Activated T-helper 2 cell treated with anti-CD3 and anti-CD28 coated beads, Interferon-gamma antibody, Interleukin-2, Interleukin-4, amounts not matched to agents 10 μg/mL and 5 μg/mL and 100 μg/mL, durations not matched to agents 14 hours and 24 hours and 36 hours (primary cell): ENCODE measurements at regions not wholly inside any gene's neighbourhood (a gene's known extent, or its start where the extent isn't known, plus 50 kb on each side); places are given as distances from the start of the nearest gene placed in this dataset.
A peak's percentile ranks its signal among the peaks of the same experiment; 100 is the strongest.

Source experiments
- DNase-seq: peaks from one replicate; pipeline ENCODE4 v3.0.0; 2021; ENCODE audit warnings: low spot score
- H3K27ac Mint-ChIP-seq: one replicate; pipeline ENCODE4 v1.8.0; 2021; ENCODE audit warnings: mixed read lengths
- H3K27me3 Mint-ChIP-seq: one replicate; pipeline ENCODE4 v1.8.0; 2021; ENCODE audit warnings: low read depth, mixed read lengths
- H3K36me3 Mint-ChIP-seq: one replicate; pipeline ENCODE4 v1.8.0; 2021; ENCODE audit warnings: low read depth, mixed read lengths
- H3K4me1 Mint-ChIP-seq: one replicate; pipeline ENCODE4 v1.8.0; 2021; ENCODE audit warnings: low read depth, mixed read lengths
- H3K4me3 Mint-ChIP-seq: one replicate; pipeline ENCODE4 v1.8.0; 2021; ENCODE audit warnings: low read depth, mild to moderate bottlenecking, moderate library complexity, mixed read lengths
- H3K9me3 Mint-ChIP-seq: one replicate; pipeline ENCODE4 v1.8.0; 2021; ENCODE audit warnings: mixed read lengths
- intact Hi-C: fragments of 100-400 bp; cut with micrococcal nuclease; formaldehyde crosslinking; loops from one replicate; pipeline ENCODE4 v1.15.1; 2023

- no peak overlapping the region for H3K4me3 Mint-ChIP-seq
- DNase-seq, result no peak
- intact Hi-C loops, result no loop called here
- H3K36me3 Mint-ChIP-seq, result no peaks in the 10 kb centered on the region
- no peaks in the 10 kb centered on the region for H3K4me1 Mint-ChIP-seq
- H3K9me3 Mint-ChIP-seq, result no peaks in the 10 kb centered on the region
- no peak overlapping the region for H3K27ac Mint-ChIP-seq
- peaks cover 11% of the 10 kb centered on the region for H3K27me3 Mint-ChIP-seq
Measured at GRCh38 chr21:35843911-35844667, 216.2 kb downstream of the SETD4 start.

GRCh38 chr21:35840949-35841348, 219.4 kb downstream of the SETD4 start:
- no peak overlapping the region for H3K27ac Mint-ChIP-seq
- peaks cover 11% of the 10 kb centered on the region for H3K27me3 Mint-ChIP-seq
- H3K9me3 Mint-ChIP-seq, result no peaks in the 10 kb centered on the region
- intact Hi-C loops, result loop anchor here (1.0 to 2.0 kb wide), 2 partner anchors 1096 to 1148 kb away; no protein-coding TSS in a partner anchor
- no peaks in the 10 kb centered on the region for H3K4me1 Mint-ChIP-seq
- no peaks in the 10 kb centered on the region for H3K36me3 Mint-ChIP-seq
- H3K4me3 Mint-ChIP-seq, result no peak overlapping the region
- no peak for DNase-seq

- Mint-ChIP-seq H3K36me3 (no peaks in the 10 kb centered on the region), H3K27ac (no peak overlapping the region), H3K9me3 (no peaks in the 10 kb centered on the region), H3K27me3 (peaks cover 8% of the 10 kb centered on the region), H3K4me3 (no peak overlapping the region), H3K4me1 (no peaks in the 10 kb centered on the region)
- peak; percentile 23 for DNase-seq
- intact Hi-C loops, result loop anchor here (1.0 to 2.0 kb wide), 2 partner anchors 1095 to 1147 kb away; no protein-coding TSS in a partner anchor
Measured at GRCh38 chr21:35840197-35840799, 220.0 kb downstream of the SETD4 start.

GRCh38 chr21:35838987-35839763, 221.2 kb downstream of the SETD4 start:
- no peak for DNase-seq
- no peaks in the 10 kb centered on the region for H3K9me3 Mint-ChIP-seq
- peaks cover under 1% of the 10 kb centered on the region for H3K4me1 Mint-ChIP-seq
- H3K27me3 Mint-ChIP-seq, result peaks cover 8% of the 10 kb centered on the region
- H3K4me3 Mint-ChIP-seq, result no peak overlapping the region
- intact Hi-C loops, result loop anchor here (10.0 kb wide), 1 partner anchor 954 kb away; no protein-coding TSS in a partner anchor
- no peak overlapping the region for H3K27ac Mint-ChIP-seq
- no peaks in the 10 kb centered on the region for H3K36me3 Mint-ChIP-seq

GRCh38 chr21:35838350-35838749, 222.0 kb downstream of the SETD4 start:
- Mint-ChIP-seq H3K36me3 (no peaks in the 10 kb centered on the region), H3K27me3 (peaks cover 8% of the 10 kb centered on the region), H3K9me3 (no peaks in the 10 kb centered on the region), H3K27ac (no peak overlapping the region), H3K4me1 (peaks cover 2% of the 10 kb centered on the region), H3K4me3 (no peak overlapping the region)
- intact Hi-C loops, result loop anchor here (10.0 kb wide), 1 partner anchor 954 kb away; no protein-coding TSS in a partner anchor
- DNase-seq, result no peak

- intact Hi-C loops, result loop anchor here (10.0 kb wide), 1 partner anchor 949 kb away; no protein-coding TSS in a partner anchor
- Mint-ChIP-seq H3K27ac (no peak overlapping the region), H3K9me3 (no peaks in the 10 kb centered on the region), H3K27me3 (peaks cover 14% of the 10 kb centered on the region), H3K4me1 (peaks cover 2% of the 10 kb centered on the region), H3K4me3 (no peak overlapping the region), H3K36me3 (no peaks in the 10 kb centered on the region)
- DNase-seq, result no peak
Measured at GRCh38 chr21:35833991-35834390, 226.3 kb downstream of the SETD4 start.

GRCh38 chr21:35833388-35833787, 226.9 kb downstream of the SETD4 start:
- DNase-seq, result no peak
- Mint-ChIP-seq H3K27me3 (peaks cover 20% of the 10 kb centered on the region), H3K27ac (no peak overlapping the region), H3K36me3 (no peaks in the 10 kb centered on the region), H3K9me3 (no peaks in the 10 kb centered on the region), H3K4me1 (peaks cover 2% of the 10 kb centered on the region), H3K4me3 (no peak overlapping the region)
- intact Hi-C loops, result loop anchor here (10.0 kb wide), 1 partner anchor 949 kb away; no protein-coding TSS in a partner anchor

- intact Hi-C loops, result loop anchor here (10.0 kb wide), 1 partner anchor 946 kb away; no protein-coding TSS in a partner anchor
- H3K27me3 Mint-ChIP-seq, result peaks cover 24% of the 10 kb centered on the region
- no peak overlapping the region for H3K27ac Mint-ChIP-seq
- no peak for DNase-seq
- H3K36me3 Mint-ChIP-seq, result no peaks in the 10 kb centered on the region
- H3K4me3 Mint-ChIP-seq, result no peak overlapping the region
- H3K4me1 Mint-ChIP-seq, result peaks cover 2% of the 10 kb centered on the region
- H3K9me3 Mint-ChIP-seq, result no peaks in the 10 kb centered on the region
Measured at GRCh38 chr21:35831230-35831629, 229.1 kb downstream of the SETD4 start.

- intact Hi-C loops, result no loop called here
- H3K27me3 Mint-ChIP-seq, result peaks cover 26% of the 10 kb centered on the region
- no peak overlapping the region for H3K27ac Mint-ChIP-seq
- peaks cover under 1% of the 10 kb centered on the region for H3K4me1 Mint-ChIP-seq
- H3K4me3 Mint-ChIP-seq, result no peak overlapping the region
- no peak for DNase-seq
- H3K9me3 Mint-ChIP-seq, result no peaks in the 10 kb centered on the region
- H3K36me3 Mint-ChIP-seq, result no peaks in the 10 kb centered on the region
Measured at GRCh38 chr21:35829067-35829466, 231.3 kb downstream of the SETD4 start.

- intact Hi-C loops, result no loop called here
- H3K27ac Mint-ChIP-seq, result no peak overlapping the region
- no peak overlapping the region for H3K4me3 Mint-ChIP-seq
- H3K27me3 Mint-ChIP-seq, result peaks cover 28% of the 10 kb centered on the region
- DNase-seq, result no peak
- H3K4me1 Mint-ChIP-seq, result no peaks in the 10 kb centered on the region
- H3K36me3 Mint-ChIP-seq, result no peaks in the 10 kb centered on the region
- H3K9me3 Mint-ChIP-seq, result no peaks in the 10 kb centered on the region
Measured at GRCh38 chr21:35828161-35828560, 232.2 kb downstream of the SETD4 start.

GRCh38 chr21:35827004-35827403, 233.3 kb downstream of the SETD4 start:
- peaks cover 26% of the 10 kb centered on the region for H3K27me3 Mint-ChIP-seq
- no peak for DNase-seq
- intact Hi-C loops, result no loop called here
- no peaks in the 10 kb centered on the region for H3K36me3 Mint-ChIP-seq
- no peak overlapping the region for H3K27ac Mint-ChIP-seq
- H3K4me3 Mint-ChIP-seq, result no peak overlapping the region
- no peaks in the 10 kb centered on the region for H3K9me3 Mint-ChIP-seq
- H3K4me1 Mint-ChIP-seq, result no peaks in the 10 kb centered on the region

- intact Hi-C loops, result no loop called here
- H3K9me3 Mint-ChIP-seq, result no peaks in the 10 kb centered on the region
- H3K4me3 Mint-ChIP-seq, result no peak overlapping the region
- H3K27ac Mint-ChIP-seq, result no peak overlapping the region
- no peak for DNase-seq
- H3K27me3 Mint-ChIP-seq, result peaks cover 24% of the 10 kb centered on the region
- no peaks in the 10 kb centered on the region for H3K4me1 Mint-ChIP-seq
- no peaks in the 10 kb centered on the region for H3K36me3 Mint-ChIP-seq
Measured at GRCh38 chr21:35825370-35826353, 234.7 kb downstream of the SETD4 start.
